K562 (cell line): ENCODE measurements at regions not wholly inside any gene's neighbourhood (a gene's known extent, or its start where the extent isn't known, plus 50 kb on each side); places are given as distances from the start of the nearest gene placed in this dataset.

Experiments used
- DMBX1 ChIP-seq: fragments of 250-450 bp; sonication (Bioruptor Pico); IDR thresholded peaks from 2 replicates; pipeline ENCODE4 v1.8.0; 2022; ENCODE audit warnings: inconsistent platforms, mild to moderate bottlenecking, moderate library complexity, borderline replicate concordance
- EHMT2 ChIP-seq: fragments of 450-650 bp; IDR thresholded peaks from 2 replicates; pipeline ENCODE4 v1.6.1; 2018; ENCODE audit warnings: antibody characterized with exemption
- GABPB2 ChIP-seq: fragments of 250-450 bp; sonication (Bioruptor Pico); conservative IDR thresholded peaks from 2 replicates; pipeline ENCODE4 v1.5.1; 2021; ENCODE audit warnings: mild to moderate bottlenecking
- HNRNPK ChIP-seq: fragments of 200-400 bp; formaldehyde crosslinking; IDR thresholded peaks from one replicate; pipeline ENCODE4 v1.6.1; 2018; ENCODE audit warnings: mild to moderate bottlenecking, low read depth, low read length; ENCODE audit not compliant: poor library complexity, severe bottlenecking
- MBD2 ChIP-seq: sonication (generic); IDR thresholded peaks from 2 replicates; pipeline ENCODE4 v1.6.1; 2016; ENCODE audit warnings: low read depth, borderline replicate concordance
- MXI1 ChIP-seq: IDR thresholded peaks from 2 replicates; pipeline ENCODE4 v1.6.1; 2011; ENCODE audit warnings: low read depth, mild to moderate bottlenecking, improper control_type of control experiment, low read length
- MYNN ChIP-seq, 2 experiments: sonication (generic); formaldehyde crosslinking in 1 of 2; IDR thresholded peaks; 2 replicates each; pipeline versions ENCODE4 v1.5.0 to v1.6.1; 2016 to 2020; ENCODE audit warnings: antibody characterized with exemption in 1 of 2, missing genetic modification reagents in 1 of 2
- NONO ChIP-seq, 2 experiments: fragments of 200-400 bp in 1 of 2; fragments of 450-650 bp in 1 of 2; formaldehyde crosslinking in 1 of 2; IDR thresholded peaks; 2 replicates each; pipeline ENCODE4 v1.6.1; 2017; ENCODE audit warnings: low read depth in 2 of 2, mild to moderate bottlenecking in 2 of 2, moderate library complexity in 2 of 2, low read length in 1 of 2
- NRF1 ChIP-seq, 2 experiments: fragments of 450-650 bp; IDR thresholded peaks in 1 of 2; conservative IDR thresholded peaks in 1 of 2; 2 replicates each; pipeline ENCODE4 v1.6.1; 2014; ENCODE audit warnings: mild to moderate bottlenecking in 2 of 2
- POLR2AphosphoS5 ChIP-seq: IDR thresholded peaks from 2 replicates; pipeline ENCODE4 v1.6.1; 2011; ENCODE audit warnings: mild to moderate bottlenecking, low read depth, low read length, moderate library complexity; ENCODE audit not compliant: control insufficient read depth, insufficient read depth
- PTBP1 ChIP-seq: fragments of 200-400 bp; formaldehyde crosslinking; IDR thresholded peaks from 2 replicates; pipeline ENCODE4 v1.6.1; 2017; ENCODE audit warnings: low read depth, low read length
- RHOXF2B ChIP-seq: fragments of 250-450 bp; sonication (Bioruptor Pico); conservative IDR thresholded peaks from 2 replicates; pipeline ENCODE4 v1.5.1; 2021
- SMAD3 ChIP-seq: fragments of 450-650 bp; formaldehyde crosslinking; conservative IDR thresholded peaks from 2 replicates; pipeline ENCODE4 v1.4.0; 2020; ENCODE audit warnings: mild to moderate bottlenecking
- SNIP1 ChIP-seq: fragments of 450-650 bp; IDR thresholded peaks from 2 replicates; pipeline ENCODE4 v1.7.1; 2017; ENCODE audit warnings: low read depth, mild to moderate bottlenecking
- SOX6 ChIP-seq: fragments of 450-650 bp; IDR thresholded peaks from 2 replicates; pipeline ENCODE4 v1.6.1; 2014; ENCODE audit warnings: mild to moderate bottlenecking
- SRF ChIP-seq, 2 experiments: fragments of 250-450, 450-650 bp in 1 of 2; sonication (Bioruptor Pico) in 1 of 2; sonication (generic) in 1 of 2; formaldehyde crosslinking; IDR thresholded peaks; 2 replicates each; pipeline versions ENCODE4 v1.5.0 to v1.5.1; 2020 to 2022; ENCODE audit warnings: mild to moderate bottlenecking in 1 of 2, missing genetic modification reagents in 1 of 2
- TARDBP ChIP-seq: fragments of 450-650 bp; IDR thresholded peaks from 2 replicates; pipeline ENCODE4 v1.6.1; 2016
- ZEB2 ChIP-seq: fragments of 450-650 bp; IDR thresholded peaks from 2 replicates; pipeline ENCODE4 v1.6.1; 2016
- ZFPM2 ChIP-seq: fragments of 250-450 bp; sonication (Bioruptor Pico); IDR thresholded peaks from 2 replicates; pipeline ENCODE4 v1.5.1; 2022; ENCODE audit warnings: mild to moderate bottlenecking
- ZNF133 ChIP-seq: fragments of 250-450 bp; sonication (Bioruptor Pico); IDR thresholded peaks from 2 replicates; pipeline ENCODE4 v1.4.0; 2020; ENCODE audit warnings: mild to moderate bottlenecking
- ZNF140 ChIP-seq: fragments of 250-450 bp; sonication (Bioruptor Pico); IDR thresholded peaks from 2 replicates; pipeline ENCODE4 v1.8.0; 2021; ENCODE audit warnings: moderate library complexity, mild to moderate bottlenecking, inconsistent platforms
- ZNF165 ChIP-seq: fragments of 250-450 bp; sonication (Bioruptor Pico); IDR thresholded peaks from 2 replicates; pipeline ENCODE4 v1.4.0; 2020; ENCODE audit warnings: borderline replicate concordance
- ZNF224 ChIP-seq: sonication (generic); formaldehyde crosslinking; IDR thresholded peaks from 2 replicates; pipeline ENCODE4 v1.8.0; 2022; ENCODE audit warnings: mild to moderate bottlenecking, missing genetic modification reagents
- ZNF324 ChIP-seq: fragments of 250-450 bp; sonication (Bioruptor Pico); IDR thresholded peaks from 2 replicates; pipeline ENCODE4 v1.4.0; 2020; ENCODE audit warnings: mild to moderate bottlenecking
- ZNF644 ChIP-seq: fragments of 200-800 bp; sonication (Bioruptor generic); IDR thresholded peaks from 2 replicates; pipeline ENCODE4 v1.6.1; 2016; ENCODE audit warnings: low read depth, missing genetic modification characterization, missing compliant biosample characterization
- ZNF695 ChIP-seq: fragments of 450-650 bp; formaldehyde crosslinking; IDR thresholded peaks from 2 replicates; pipeline ENCODE4 v1.4.0; 2020; ENCODE audit warnings: mild to moderate bottlenecking, moderate library complexity
- ZNF830 ChIP-seq: fragments of 250-450 bp; sonication (Bioruptor Pico); IDR thresholded peaks from 2 replicates; pipeline ENCODE4 v1.5.0; 2021; ENCODE audit warnings: mild to moderate bottlenecking
- ZZZ3 ChIP-seq: fragments of 450-650 bp; IDR thresholded peaks from 2 replicates; pipeline ENCODE4 v1.6.1; 2016; ENCODE audit warnings: antibody characterized with exemption, mild to moderate bottlenecking, moderate library complexity
- TF ChIP-seq, protein P1 (sequence below): fragments of 250-450 bp; sonication (Bioruptor Pico); IDR thresholded peaks from 2 replicates; pipeline ENCODE4 v1.4.0; 2020; ENCODE audit warnings: mild to moderate bottlenecking, moderate library complexity, borderline replicate concordance
- TF ChIP-seq, protein P2 (sequence below): sonication (generic); formaldehyde crosslinking; IDR thresholded peaks from 2 replicates; pipeline ENCODE4 v1.8.1; 2023; ENCODE audit warnings: mild to moderate bottlenecking, missing genetic modification reagents, moderate library complexity

DNA sequence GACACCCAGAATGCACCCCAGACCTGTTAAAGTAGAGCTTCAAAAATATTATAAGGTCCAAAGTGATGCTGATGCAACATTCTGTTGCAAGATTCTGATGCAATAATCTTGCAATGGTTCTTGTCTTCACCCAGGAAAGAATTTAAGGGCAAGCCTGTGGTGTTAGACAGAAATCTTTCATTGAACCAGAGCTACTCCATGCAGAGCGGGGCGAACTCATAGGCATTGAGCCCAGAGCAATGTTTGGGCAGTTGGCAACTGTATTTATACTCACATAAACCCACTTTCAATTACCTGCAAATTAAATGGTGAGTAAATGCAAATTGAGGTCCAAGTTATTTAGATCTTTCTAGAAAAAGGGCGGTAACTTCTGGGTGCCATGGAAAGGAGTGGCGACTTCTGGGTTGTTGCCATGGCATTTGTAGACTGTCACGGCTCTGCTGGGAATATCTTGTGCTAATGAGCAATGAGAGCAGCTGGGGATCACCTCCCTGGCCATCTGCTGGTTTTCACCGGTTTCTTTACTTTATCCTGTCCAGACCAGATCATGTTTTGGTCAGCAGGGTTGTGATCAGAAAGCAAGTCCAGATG lies 163.4 kb downstream of the ICE1 start (continued):
- no peak for TF ChIP-seq ZNF224 (CRISPR knock-in tag)
- TF ChIP-seq SOX6 = peak; percentile 55; the same call in 1 of the 2 replicates
- TF ChIP-seq ZNF644 (tag) = peak; percentile 100
- TF ChIP-seq ZZZ3 = no peak
- TF ChIP-seq ZNF695 (CRISPR knock-in tag) = no peak
- TF ChIP-seq SRF (CRISPR knock-in tag; IDR thresholded peaks at IDR 0.05) = peak in 1 of 2 experiments; percentile 91; a peak in 2 of 4 replicates
- no peak for TF ChIP-seq ZNF140 (CRISPR knock-in tag)
- peak; percentile 100 for TF ChIP-seq ZNF165 (CRISPR knock-in tag)
- TF ChIP-seq MXI1 = no peak
- TF ChIP-seq SMAD3 (CRISPR knock-in tag) = peak; percentile 100
- TF ChIP-seq PTBP1 = no peak
- no peak for TF ChIP-seq SNIP1
- TF ChIP-seq ZNF324 (CRISPR knock-in tag) = peak; percentile 91
- TF ChIP-seq ZNF830 = peak; percentile 100
- TF ChIP-seq TARDBP = no peak
- TF ChIP-seq ZFPM2 (CRISPR knock-in tag) = peak; percentile 100
- TF ChIP-seq HNRNPK = no peak
- peak; percentile 99 for TF ChIP-seq ZNF133 (CRISPR knock-in tag)
- TF ChIP-seq, protein P1, sequence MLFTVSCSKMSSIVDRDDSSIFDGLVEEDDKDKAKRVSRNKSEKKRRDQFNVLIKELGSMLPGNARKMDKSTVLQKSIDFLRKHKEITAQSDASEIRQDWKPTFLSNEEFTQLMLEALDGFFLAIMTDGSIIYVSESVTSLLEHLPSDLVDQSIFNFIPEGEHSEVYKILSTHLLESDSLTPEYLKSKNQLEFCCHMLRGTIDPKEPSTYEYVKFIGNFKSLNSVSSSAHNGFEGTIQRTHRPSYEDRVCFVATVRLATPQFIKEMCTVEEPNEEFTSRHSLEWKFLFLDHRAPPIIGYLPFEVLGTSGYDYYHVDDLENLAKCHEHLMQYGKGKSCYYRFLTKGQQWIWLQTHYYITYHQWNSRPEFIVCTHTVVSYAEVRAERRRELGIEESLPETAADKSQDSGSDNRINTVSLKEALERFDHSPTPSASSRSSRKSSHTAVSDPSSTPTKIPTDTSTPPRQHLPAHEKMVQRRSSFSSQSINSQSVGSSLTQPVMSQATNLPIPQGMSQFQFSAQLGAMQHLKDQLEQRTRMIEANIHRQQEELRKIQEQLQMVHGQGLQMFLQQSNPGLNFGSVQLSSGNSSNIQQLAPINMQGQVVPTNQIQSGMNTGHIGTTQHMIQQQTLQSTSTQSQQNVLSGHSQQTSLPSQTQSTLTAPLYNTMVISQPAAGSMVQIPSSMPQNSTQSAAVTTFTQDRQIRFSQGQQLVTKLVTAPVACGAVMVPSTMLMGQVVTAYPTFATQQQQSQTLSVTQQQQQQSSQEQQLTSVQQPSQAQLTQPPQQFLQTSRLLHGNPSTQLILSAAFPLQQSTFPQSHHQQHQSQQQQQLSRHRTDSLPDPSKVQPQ (CRISPR knock-in tag) = peak; percentile 96
- no peak for TF ChIP-seq NONO (IDR thresholded peaks at IDR 0.05; ENCODE audit: low read depth in 2 of 2, low read length in 1 of 2)
- no peak for TF ChIP-seq ZEB2
- no peak for TF ChIP-seq EHMT2
- peak; percentile 99; the same call in 1 of the 2 replicates for TF ChIP-seq DMBX1 (CRISPR knock-in tag)
- TF ChIP-seq NRF1 (conservative IDR thresholded peaks at IDR 0.05 in 1 of 2, IDR thresholded peaks at IDR 0.05 in 1 of 2) = no peak
- TF ChIP-seq MYNN (IDR thresholded peaks at IDR 0.05) = no peak
- no peak for TF ChIP-seq MYNN (CRISPR knock-in tag; IDR thresholded peaks at IDR 0.05)
- TF ChIP-seq RHOXF2B (CRISPR knock-in tag) = peak; percentile 100
- peak; percentile 99 for TF ChIP-seq GABPB2 (CRISPR knock-in tag)
- no peak for TF ChIP-seq POLR2AphosphoS5
- TF ChIP-seq, protein P2, sequence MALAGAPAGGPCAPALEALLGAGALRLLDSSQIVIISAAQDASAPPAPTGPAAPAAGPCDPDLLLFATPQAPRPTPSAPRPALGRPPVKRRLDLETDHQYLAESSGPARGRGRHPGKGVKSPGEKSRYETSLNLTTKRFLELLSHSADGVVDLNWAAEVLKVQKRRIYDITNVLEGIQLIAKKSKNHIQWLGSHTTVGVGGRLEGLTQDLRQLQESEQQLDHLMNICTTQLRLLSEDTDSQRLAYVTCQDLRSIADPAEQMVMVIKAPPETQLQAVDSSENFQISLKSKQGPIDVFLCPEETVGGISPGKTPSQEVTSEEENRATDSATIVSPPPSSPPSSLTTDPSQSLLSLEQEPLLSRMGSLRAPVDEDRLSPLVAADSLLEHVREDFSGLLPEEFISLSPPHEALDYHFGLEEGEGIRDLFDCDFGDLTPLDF (CRISPR knock-in tag) = no peak
- TF ChIP-seq MBD2 = no peak
